Endothelial cell of umbilical vein (primary cell): ENCODE measurements at regions not wholly inside any gene's neighbourhood (a gene's known extent, or its start where the extent isn't known, plus 50 kb on each side); places are given as distances from the start of the nearest gene placed in this dataset.

Experiments
- BruUV-seq: library from RNA; stranded (reverse); fragments of 400-500 nt; replicated peaks from 2 replicates; lab custom pipeline; 2021; lab: Mats Ljungman, UMichigan
- CTCF ChIA-PET: fragments of 300-600, 350-600 bp; sonication (Branson Sonifier 250); formaldehyde crosslinking; loops from one replicate; lab custom pipeline; 2021; ENCODE audit warnings: antibody characterized with exemption, inconsistent platforms; lab: Charles Lee
- POLR2A ChIA-PET: fragments of 300-600, 350-600 bp; sonication (Branson Sonifier 250); formaldehyde crosslinking; loops from one replicate; lab custom pipeline; 2021; ENCODE audit warnings: antibody characterized with exemption, inconsistent platforms; lab: Charles Lee
- DNase-seq: peaks from one replicate; pipeline ENCODE4 v3.0.0-alpha.2; 2011; ENCODE audit warnings: low read depth, low spot score
- FAIRE-seq: peaks from 2 replicates; lab custom pipeline; 2011; peaks lifted over from hg19 to GRCh38; lab: Jason Lieb, UNC
- H2AFZ ChIP-seq: 2 replicates; pipeline ENCODE4 v1.6.0; 2012; ENCODE audit warnings: low read depth, low read length, control low read depth, inconsistent platforms
- H3K27ac ChIP-seq: 2 replicates; pipeline ENCODE4 v1.5.1; 2011; ENCODE audit warnings: low read depth, mild to moderate bottlenecking, control low read depth, low read length, moderate library complexity; ENCODE audit not compliant: insufficient read depth
- H3K27me3 ChIP-seq, 2 experiments: 2 replicates each; pipeline versions ENCODE4 v1.6.0 to v1.6.1; 2011; ENCODE audit warnings: low read length in 2 of 2, mixed read lengths in 1 of 2; ENCODE audit not compliant: control insufficient read depth in 2 of 2, insufficient read depth in 2 of 2
- H3K36me3 ChIP-seq, 2 experiments: 2 replicates in 1 of 2; 3 replicates in 1 of 2; pipeline ENCODE4 v1.5.1; 2011; ENCODE audit warnings: low read length in 2 of 2, mild to moderate bottlenecking in 1 of 2, moderate library complexity in 1 of 2; ENCODE audit not compliant: control insufficient read depth in 2 of 2, insufficient read depth in 2 of 2; ENCODE audit errors: extremely low read depth in 1 of 2
- H3K4me1 ChIP-seq: 3 replicates; pipeline ENCODE4 v1.5.1; 2011; ENCODE audit warnings: mild to moderate bottlenecking, low read length; ENCODE audit not compliant: control insufficient read depth, insufficient read depth; ENCODE audit errors: extremely low read depth
- H3K4me2 ChIP-seq: 2 replicates; pipeline ENCODE4 v1.6.1; 2011; ENCODE audit warnings: low read length, control low read depth, mixed read lengths; ENCODE audit not compliant: insufficient read depth
- H3K4me3 ChIP-seq, 3 experiments: fragments of 200-600 bp in 1 of 3; sonication (generic), shearing (Covaris generic) in 1 of 3; replicated peaks in 1 of 3; 2 replicates each; pipeline ENCODE4 v1.5.1; 2011 to 2016; ENCODE audit warnings: control low read depth in 3 of 3, low read length in 3 of 3, mild to moderate bottlenecking in 2 of 3, inconsistent platforms in 1 of 3, low read depth in 1 of 3, moderate library complexity in 1 of 3; ENCODE audit not compliant: insufficient read depth in 1 of 3
- H3K79me2 ChIP-seq: 2 replicates; pipeline ENCODE4 v1.6.0; 2012; ENCODE audit warnings: low read length, inconsistent platforms; ENCODE audit not compliant: control insufficient read depth, insufficient read depth
- H3K9ac ChIP-seq: replicated peaks from 2 replicates; pipeline ENCODE3; 2011; ENCODE audit warnings: low read length, control low read depth; ENCODE audit not compliant: insufficient read depth; ENCODE audit errors: extremely low read depth
- H3K9me1 ChIP-seq: replicated peaks from 3 replicates; pipeline ENCODE4 v1.6.0; 2011; ENCODE audit warnings: mild to moderate bottlenecking, low read length; ENCODE audit not compliant: control insufficient read depth, insufficient read depth; ENCODE audit errors: extremely low read depth
- H3K9me3 ChIP-seq: replicated peaks from 2 replicates; pipeline ENCODE4 v1.5.1; 2012; ENCODE audit warnings: low read length, inconsistent platforms; ENCODE audit not compliant: control insufficient read depth, insufficient read depth
- H4K20me1 ChIP-seq: replicated peaks from 2 replicates; pipeline ENCODE3; 2011; ENCODE audit warnings: mild to moderate bottlenecking, low read length; ENCODE audit not compliant: control insufficient read depth, insufficient read depth; ENCODE audit errors: extremely low read depth
- CTCF ChIP-seq, 2 donors: IDR thresholded peaks; 1 replicate in 1 of 2; 2 replicates in 1 of 2; pipeline ENCODE4 v1.5.1; 2011; ENCODE audit warnings: low read length in 2 of 2, mild to moderate bottlenecking in 2 of 2, moderate library complexity in 2 of 2, control low read depth in 1 of 2, inconsistent platforms in 1 of 2, low read depth in 1 of 2; ENCODE audit not compliant: insufficient read depth in 1 of 2; ENCODE audit errors: extremely low read depth in 1 of 2
- EZH2 ChIP-seq: IDR thresholded peaks from 2 replicates; pipeline ENCODE4 v1.6.1; 2012; ENCODE audit warnings: borderline replicate concordance, low read depth, mild to moderate bottlenecking, moderate library complexity, low read length, inconsistent platforms; ENCODE audit not compliant: severe bottlenecking
- FOS ChIP-seq: IDR thresholded peaks from 2 replicates; pipeline ENCODE4 v1.6.1; 2011; ENCODE audit warnings: mild to moderate bottlenecking, low read length, moderate library complexity, borderline replicate concordance; ENCODE audit not compliant: insufficient read depth
- GATA2 ChIP-seq: IDR thresholded peaks from 2 replicates; pipeline ENCODE4 v1.7.0; 2011; ENCODE audit warnings: low read depth, mild to moderate bottlenecking, moderate library complexity, mixed read lengths, low read length; ENCODE audit not compliant: insufficient read length, insufficient read depth
- JUN ChIP-seq: IDR thresholded peaks from 2 replicates; pipeline ENCODE4 v1.6.1; 2011; ENCODE audit warnings: borderline replicate concordance, low read depth; ENCODE audit not compliant: insufficient read length, insufficient read depth
- MAX ChIP-seq: IDR thresholded peaks from 2 replicates; pipeline ENCODE4 v1.6.1; 2011; ENCODE audit not compliant: insufficient read depth, insufficient read length
- MYC ChIP-seq: IDR thresholded peaks from one replicate; pipeline ENCODE4 v1.6.1; 2011; ENCODE audit warnings: mild to moderate bottlenecking, low read depth, low read length
- POLR2A ChIP-seq: IDR thresholded peaks from 2 replicates; pipeline ENCODE4 v1.6.1; 2012; ENCODE audit warnings: low read depth, mild to moderate bottlenecking, control low read depth, low read length
- POLR2AphosphoS5 ChIP-seq: IDR thresholded peaks from 2 replicates; pipeline ENCODE4 v1.6.1; 2012; ENCODE audit warnings: low read depth, mild to moderate bottlenecking, control low read depth, low read length, moderate library complexity; ENCODE audit not compliant: insufficient read depth
- dilution Hi-C: fragments of 300-500 bp; cut with MboI; formaldehyde crosslinking; loops from one replicate; pipeline ENCODE4 v1.15.0; 2019; ENCODE audit warnings: low sequenced_read_pairs; ENCODE audit not compliant: extremely low pct_ligation_motif_present
- intact Hi-C: fragments of 100-400 bp; cut with micrococcal nuclease; formaldehyde crosslinking; loops from one replicate; pipeline ENCODE4 v1.10.0; 2022

GRCh38 chr2:31651736-31652135 is 71.0 kb upstream of the SRD5A2 start:
- Histone ChIP-seq H3K9ac (no peak overlapping the region), H3K4me1 (no peaks in the 10 kb centered on the region), H3K9me3 (no peaks in the 10 kb centered on the region), H3K4me3 (no peak overlapping the region), H3K36me3 (no peaks in the 10 kb centered on the region), H3K4me2 (no peak overlapping the region), H3K79me2 (no peaks in the 10 kb centered on the region), H3K27me3 (no peaks in the 10 kb centered on the region), H2AFZ (no peak overlapping the region), H3K9me1 (no peaks in the 10 kb centered on the region), H3K27ac (no peak overlapping the region), H4K20me1 (no peaks in the 10 kb centered on the region)
- TF ChIP-seq MYC = no peak
- TF ChIP-seq FOS = no peak
- TF ChIP-seq JUN = no peak
- no peak for TF ChIP-seq POLR2AphosphoS5
- no peak for TF ChIP-seq GATA2
- TF ChIP-seq CTCF (IDR thresholded peaks at IDR 0.05; ENCODE audit: extremely low read depth in 1 of 2, insufficient read depth in 1 of 2, low read depth in 1 of 2, low read length in 2 of 2) = no peak
- no peak for TF ChIP-seq EZH2
- TF ChIP-seq POLR2A = no peak
- TF ChIP-seq MAX = no peak
- BruUV-seq = no TSS peak
- ChIA-PET POLR2A (no interaction called here), CTCF (no interaction called here)
- intact Hi-C loops = no loop called here
- dilution Hi-C loops = no loop called here
- DNase-seq (no peak), FAIRE-seq (no peak)
